ENCODE measurements at regions not wholly inside any gene's neighbourhood (a gene's known extent, or its start where the extent isn't known, plus 50 kb on each side); places are given as distances from the start of the nearest gene placed in this dataset.

- no peak for TF ChIP-seq CTCF (IDR thresholded peaks at IDR 0.05; ENCODE audit: poor library complexity, severe bottlenecking)
- TF ChIP-seq, protein P1, sequence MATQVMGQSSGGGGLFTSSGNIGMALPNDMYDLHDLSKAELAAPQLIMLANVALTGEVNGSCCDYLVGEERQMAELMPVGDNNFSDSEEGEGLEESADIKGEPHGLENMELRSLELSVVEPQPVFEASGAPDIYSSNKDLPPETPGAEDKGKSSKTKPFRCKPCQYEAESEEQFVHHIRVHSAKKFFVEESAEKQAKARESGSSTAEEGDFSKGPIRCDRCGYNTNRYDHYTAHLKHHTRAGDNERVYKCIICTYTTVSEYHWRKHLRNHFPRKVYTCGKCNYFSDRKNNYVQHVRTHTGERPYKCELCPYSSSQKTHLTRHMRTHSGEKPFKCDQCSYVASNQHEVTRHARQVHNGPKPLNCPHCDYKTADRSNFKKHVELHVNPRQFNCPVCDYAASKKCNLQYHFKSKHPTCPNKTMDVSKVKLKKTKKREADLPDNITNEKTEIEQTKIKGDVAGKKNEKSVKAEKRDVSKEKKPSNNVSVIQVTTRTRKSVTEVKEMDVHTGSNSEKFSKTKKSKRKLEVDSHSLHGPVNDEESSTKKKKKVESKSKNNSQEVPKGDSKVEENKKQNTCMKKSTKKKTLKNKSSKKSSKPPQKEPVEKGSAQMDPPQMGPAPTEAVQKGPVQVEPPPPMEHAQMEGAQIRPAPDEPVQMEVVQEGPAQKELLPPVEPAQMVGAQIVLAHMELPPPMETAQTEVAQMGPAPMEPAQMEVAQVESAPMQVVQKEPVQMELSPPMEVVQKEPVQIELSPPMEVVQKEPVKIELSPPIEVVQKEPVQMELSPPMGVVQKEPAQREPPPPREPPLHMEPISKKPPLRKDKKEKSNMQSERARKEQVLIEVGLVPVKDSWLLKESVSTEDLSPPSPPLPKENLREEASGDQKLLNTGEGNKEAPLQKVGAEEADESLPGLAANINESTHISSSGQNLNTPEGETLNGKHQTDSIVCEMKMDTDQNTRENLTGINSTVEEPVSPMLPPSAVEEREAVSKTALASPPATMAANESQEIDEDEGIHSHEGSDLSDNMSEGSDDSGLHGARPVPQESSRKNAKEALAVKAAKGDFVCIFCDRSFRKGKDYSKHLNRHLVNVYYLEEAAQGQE (IDR thresholded peaks at IDR 0.05; ENCODE audit: borderline replicate concordance) = no peak
- TF ChIP-seq MXI1 (conservative IDR thresholded peaks at IDR 0.05; ENCODE audit: poor library complexity, severe bottlenecking) = no peak
- no peak for TF ChIP-seq SMC3 (conservative IDR thresholded peaks at IDR 0.05; ENCODE audit: poor library complexity)
- no peak for TF ChIP-seq RAD21 (conservative IDR thresholded peaks at IDR 0.05)
Measured at GRCh38 chr14:76293221-76293620, 82.7 kb upstream of the ESRRB start.
